ENCODE measurements at regions not wholly inside any gene's neighbourhood (a gene's known extent, or its start where the extent isn't known, plus 50 kb on each side); places are given as distances from the start of the nearest gene placed in this dataset.

- no peak for TF ChIP-seq E2F6 (IDR thresholded peaks at IDR 0.05)
- no peak for TF ChIP-seq CTBP2 (IDR thresholded peaks at IDR 0.05; ENCODE audit: borderline replicate concordance, insufficient read depth, insufficient read length, low read length)
- no peak for TF ChIP-seq GTF2F1 (IDR thresholded peaks at IDR 0.05; ENCODE audit: borderline replicate concordance, low read depth, low read length)
Observed at GRCh38 chr3:63167113-63167512, 111.0 kb upstream of the SYNPR start (continued).
